DND-41 (cell line): ENCODE measurements at regions not wholly inside any gene's neighbourhood (a gene's known extent, or its start where the extent isn't known, plus 50 kb on each side); places are given as distances from the start of the nearest gene placed in this dataset.

Source experiments
- ATAC-seq: fragments of 200-7000 bp; cut with Tn5 transposase; 3 replicates; pipeline ENCODE4 v1.9.1; 2021; ENCODE audit warnings: low read depth; ENCODE audit not compliant: insufficient read depth
- DNase-seq: peaks from one replicate; pipeline ENCODE4 v3.0.0-alpha.2; 2020
- H2AFZ ChIP-seq: 2 replicates; pipeline ENCODE4 v1.6.0; 2012; ENCODE audit warnings: low read depth, low read length
- H3K27ac ChIP-seq: 2 replicates; pipeline ENCODE4 v1.5.1; 2012; ENCODE audit warnings: low read length, inconsistent platforms
- H3K27me3 ChIP-seq: fragments of 200-600 bp; sonication (generic); 2 replicates; pipeline ENCODE4 v1.6.0; 2012; ENCODE audit warnings: low read length, mild to moderate bottlenecking, inconsistent platforms; ENCODE audit not compliant: insufficient read depth, poor library complexity
- H3K36me3 ChIP-seq: 2 replicates; pipeline ENCODE4 v1.5.1; 2012; ENCODE audit warnings: low read length, inconsistent platforms; ENCODE audit not compliant: insufficient read depth
- H3K4me1 ChIP-seq: 2 replicates; pipeline ENCODE4 v1.5.1; 2012; ENCODE audit warnings: mild to moderate bottlenecking, low read length; ENCODE audit not compliant: insufficient read depth
- H3K4me2 ChIP-seq: 2 replicates; pipeline ENCODE4 v1.6.0; 2012; ENCODE audit warnings: mild to moderate bottlenecking, moderate library complexity, low read length, inconsistent platforms; ENCODE audit not compliant: insufficient read depth
- H3K4me3 ChIP-seq, 2 experiments: fragments of 200-600 bp in 1 of 2; shearing (Covaris generic) in 1 of 2; 2 replicates each; pipeline ENCODE4 v1.5.1; 2012 to 2016; ENCODE audit warnings: inconsistent platforms in 2 of 2, low read length in 2 of 2, mild to moderate bottlenecking in 2 of 2, low read depth in 1 of 2, moderate library complexity in 1 of 2
- H3K79me2 ChIP-seq: 2 replicates; pipeline ENCODE4 v1.6.0; 2012; ENCODE audit warnings: low read length, inconsistent platforms; ENCODE audit not compliant: insufficient read depth
- H3K9ac ChIP-seq: 2 replicates; pipeline ENCODE4 v1.6.0; 2012; ENCODE audit warnings: low read depth, mild to moderate bottlenecking, inconsistent platforms, low read length, moderate library complexity
- H3K9me3 ChIP-seq: 2 replicates; pipeline ENCODE4 v1.5.1; 2012; ENCODE audit warnings: low read length, moderate library complexity, mild to moderate bottlenecking, inconsistent platforms; ENCODE audit not compliant: insufficient read depth, severe bottlenecking
- H4K20me1 ChIP-seq: 2 replicates; pipeline ENCODE4 v1.6.0; 2012; ENCODE audit warnings: low read length; ENCODE audit not compliant: insufficient read depth
- CTCF ChIP-seq: IDR thresholded peaks from 2 replicates; pipeline ENCODE4 v1.5.1; 2012; ENCODE audit warnings: borderline replicate concordance, low read length, moderate library complexity, mild to moderate bottlenecking; ENCODE audit not compliant: poor library complexity, severe bottlenecking; ENCODE audit errors: extremely low read depth
- EZH2 ChIP-seq: IDR thresholded peaks from 3 replicates; pipeline ENCODE4 v1.6.1; 2012; ENCODE audit warnings: borderline replicate concordance, low read depth, mild to moderate bottlenecking, moderate library complexity, low read length, inconsistent platforms; ENCODE audit not compliant: severe bottlenecking

DNA sequence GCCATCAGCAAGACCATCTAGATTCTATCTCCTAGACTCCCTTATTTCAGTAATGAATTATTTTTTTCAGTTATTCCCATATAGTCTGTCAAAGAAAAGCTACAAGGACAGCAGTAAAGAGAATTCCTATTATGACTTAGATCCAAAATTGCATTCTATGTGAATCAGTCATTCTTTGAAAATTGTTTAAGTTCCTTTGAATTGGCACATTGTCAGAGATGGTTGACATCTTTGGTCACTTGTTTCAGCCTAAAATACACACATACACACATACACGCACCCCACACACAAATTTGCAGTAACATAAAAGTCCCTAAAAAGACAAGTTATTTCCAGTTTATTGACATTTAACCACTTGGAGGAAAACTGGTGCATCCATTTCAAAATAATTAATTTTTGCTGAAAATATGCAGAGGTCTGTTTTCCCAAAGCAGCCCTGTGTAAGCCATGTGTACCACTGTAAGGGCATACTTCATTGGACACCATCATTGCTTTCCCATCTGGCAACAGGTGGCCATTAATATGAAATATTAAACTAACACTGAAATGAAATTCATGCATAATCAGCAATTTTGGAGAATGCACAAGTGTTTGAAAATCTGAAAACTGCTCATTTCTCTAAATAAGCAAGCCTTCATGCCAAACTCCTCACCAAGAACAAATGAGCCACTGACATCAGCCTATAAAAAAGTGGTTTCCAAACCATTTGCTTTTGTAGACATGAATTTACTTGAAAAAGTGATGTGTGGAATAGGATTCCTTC is 121.7 kb upstream of the COL1A2 start:
- ATAC-seq (no peak), DNase-seq (no peak)
- no peak overlapping the region for H3K4me3 ChIP-seq

GRCh38 chr7:94274828-94275227 is 119.9 kb upstream of the COL1A2 start:
- no peak overlapping the region for H3K9ac ChIP-seq
- H3K36me3 ChIP-seq: no peaks in the 10 kb centered on the region
- H3K4me1 ChIP-seq: no peaks in the 10 kb centered on the region
- peak; percentile 97 for ATAC-seq
- no peaks in the 10 kb centered on the region for H3K9me3 ChIP-seq
- peaks cover 2% of the 10 kb centered on the region for H3K27me3 ChIP-seq
- H3K4me2 ChIP-seq: no peak overlapping the region
- no peak overlapping the region for H2AFZ ChIP-seq
- no peak for TF ChIP-seq CTCF
- no peak for TF ChIP-seq EZH2
- H3K79me2 ChIP-seq: no peaks in the 10 kb centered on the region
- no peak overlapping the region for H3K4me3 ChIP-seq
- no peaks in the 10 kb centered on the region for H4K20me1 ChIP-seq
- H3K27ac ChIP-seq: no peak overlapping the region
- DNase-seq: peak; percentile 45

More for the DNA sequence above, 121.7 kb upstream of the COL1A2 start:
- no peak for TF ChIP-seq CTCF
- TF ChIP-seq EZH2: no peak
- H3K36me3 ChIP-seq: no peaks in the 10 kb centered on the region
- H3K79me2 ChIP-seq: no peaks in the 10 kb centered on the region
- H3K9ac ChIP-seq: no peak overlapping the region
- no peak overlapping the region for H3K4me2 ChIP-seq
- H3K4me1 ChIP-seq: no peaks in the 10 kb centered on the region
- H3K9me3 ChIP-seq: no peaks in the 10 kb centered on the region
- H4K20me1 ChIP-seq: no peaks in the 10 kb centered on the region
- H3K27me3 ChIP-seq: peaks cover 2% of the 10 kb centered on the region
- H2AFZ ChIP-seq: no peak overlapping the region
- H3K27ac ChIP-seq: no peak overlapping the region

GRCh38 chr7:94276027-94276426 is 118.7 kb upstream of the COL1A2 start:
- Histone ChIP-seq H3K4me3 (no peak overlapping the region), H4K20me1 (no peaks in the 10 kb centered on the region), H3K9me3 (no peaks in the 10 kb centered on the region), H3K79me2 (no peaks in the 10 kb centered on the region), H3K4me1 (no peaks in the 10 kb centered on the region), H3K27ac (no peak overlapping the region), H3K4me2 (no peak overlapping the region), H3K9ac (no peak overlapping the region), H3K36me3 (no peaks in the 10 kb centered on the region), H3K27me3 (peaks cover 2% of the 10 kb centered on the region), H2AFZ (no peak overlapping the region)
- no peak for ATAC-seq
- TF ChIP-seq CTCF (no peak), EZH2 (no peak)
- no peak for DNase-seq

DNA sequence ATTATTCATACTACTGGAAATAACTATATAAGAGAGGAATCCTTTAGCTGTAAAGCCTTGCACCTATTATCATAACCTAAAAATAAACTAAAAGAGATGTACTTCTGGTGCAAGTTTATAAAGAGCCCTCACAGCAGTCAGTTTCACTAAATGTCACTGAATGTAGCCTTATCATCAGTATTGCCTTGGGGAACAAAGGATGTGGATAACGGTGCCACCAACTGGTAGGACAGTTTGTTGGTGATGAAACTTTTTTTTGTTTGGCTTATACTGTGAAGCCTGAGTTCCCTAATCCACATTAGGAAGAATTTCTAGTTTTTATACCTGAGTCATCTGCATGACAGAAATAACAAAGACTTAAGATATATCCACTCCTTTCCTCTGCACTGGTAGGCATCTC is 117.9 kb upstream of the COL1A2 start:
- H3K27me3 ChIP-seq: peaks cover 5% of the 10 kb centered on the region
- no peaks in the 10 kb centered on the region for H3K79me2 ChIP-seq
- H2AFZ ChIP-seq: no peak overlapping the region
- no peak overlapping the region for H3K4me2 ChIP-seq
- H4K20me1 ChIP-seq: no peaks in the 10 kb centered on the region
- no peaks in the 10 kb centered on the region for H3K36me3 ChIP-seq
- DNase-seq: no peak
- H3K9me3 ChIP-seq: no peaks in the 10 kb centered on the region
- TF ChIP-seq EZH2 (no peak), CTCF (peak; percentile 50)
- H3K9ac ChIP-seq: no peak overlapping the region
- H3K27ac ChIP-seq: no peak overlapping the region
- no peaks in the 10 kb centered on the region for H3K4me1 ChIP-seq
- no peak overlapping the region for H3K4me3 ChIP-seq
- no peak for ATAC-seq
